B cell (primary cell): ENCODE measurements at regions not wholly inside any gene's neighbourhood (a gene's known extent, or its start where the extent isn't known, plus 50 kb on each side); places are given as distances from the start of the nearest gene placed in this dataset.

ENCODE experiments used
- ATAC-seq: fragments of 200-7000 bp; cut with Tn5 transposase; one replicate; pipeline ENCODE4 v1.10.0; 2021; ENCODE audit warnings: low read depth, mild to moderate bottlenecking, moderate number of reproducible peaks, moderate library complexity
- CTCF ChIA-PET: fragments of 350-600 bp; sonication (Branson Sonifier 250); formaldehyde crosslinking; loops from one replicate; lab custom pipeline; 2021; ENCODE audit warnings: antibody characterized with exemption, inconsistent platforms; lab: Charles Lee
- POLR2A ChIA-PET: fragments of 350-600 bp; sonication (Branson Sonifier 250); formaldehyde crosslinking; loops from one replicate; lab custom pipeline; 2021; ENCODE audit warnings: antibody characterized with exemption; lab: Charles Lee
- DNase-seq: peaks from one replicate; pipeline ENCODE4 v3.0.0; 2013
- H2AFZ ChIP-seq: 2 replicates; pipeline ENCODE4 v1.6.1; 2012; ENCODE audit warnings: mild to moderate bottlenecking, low read depth, low read length; ENCODE audit not compliant: insufficient read depth, poor library complexity, severe bottlenecking
- H3K27ac ChIP-seq, 2 donors: 1 replicate in 1 of 2; 2 replicates in 1 of 2; pipeline ENCODE4 v1.5.1; 2012 to 2013; ENCODE audit warnings: low read length in 2 of 2, mild to moderate bottlenecking in 2 of 2, moderate library complexity in 1 of 2
- H3K27me3 ChIP-seq, 4 experiments: fragments of 200-600 bp in 1 of 4; sonication (generic) in 1 of 4; replicated peaks in 1 of 4; 1 replicate in 2 of 4; 2 replicates in 2 of 4; pipeline versions ENCODE4 v1.6.1 to v1.7.0; 2013 to 2016; ENCODE audit warnings: low read length in 3 of 4, mild to moderate bottlenecking in 2 of 4, mixed read lengths in 1 of 4, moderate library complexity in 1 of 4; ENCODE audit not compliant: insufficient read depth in 4 of 4, control insufficient read depth in 3 of 4; ENCODE audit errors: control extremely low read depth in 1 of 4
- H3K36me3 ChIP-seq, 2 experiments: replicated peaks in 1 of 2; 1 replicate in 1 of 2; 2 replicates in 1 of 2; pipeline versions ENCODE4 v1.6.1 to v1.7.1; 2013; ENCODE audit warnings: low read length in 1 of 2; ENCODE audit not compliant: insufficient read depth in 2 of 2, control insufficient read depth in 1 of 2; ENCODE audit errors: control extremely low read depth in 1 of 2, extremely low read depth in 1 of 2
- H3K4me1 ChIP-seq, 2 donors: fragments of 200-600 bp in 1 of 2; sonication (generic) in 1 of 2; 1 replicate in 1 of 2; 2 replicates in 1 of 2; pipeline versions ENCODE4 v1.5.1 to v1.6.1; 2013 to 2017; ENCODE audit warnings: low read length in 2 of 2; ENCODE audit not compliant: control insufficient read depth in 2 of 2, insufficient read depth in 2 of 2
- H3K4me2 ChIP-seq: replicated peaks from 2 replicates; pipeline ENCODE3; 2012; ENCODE audit warnings: mild to moderate bottlenecking, low read depth, low read length; ENCODE audit not compliant: poor library complexity, severe bottlenecking
- H3K4me3 ChIP-seq, 5 experiments: fragments of 200-600 bp in 1 of 5; sonication (generic) in 1 of 5; 1 replicate in 3 of 5; 2 replicates in 2 of 5; pipeline versions ENCODE4 v1.5.1 to v1.7.0; 2011 to 2016; ENCODE audit warnings: low read length in 4 of 5, mild to moderate bottlenecking in 4 of 5, low read depth in 2 of 5, control low read depth in 1 of 5, moderate library complexity in 1 of 5; ENCODE audit not compliant: insufficient read depth in 1 of 5; ENCODE audit errors: control extremely low read depth in 1 of 5, extremely low read depth in 1 of 5
- H3K79me2 ChIP-seq: fragments of 200-600 bp; sonication (generic); one replicate; pipeline ENCODE4 v1.6.0; 2016; ENCODE audit warnings: low read length; ENCODE audit not compliant: control insufficient read depth, insufficient read depth
- H3K9ac ChIP-seq: fragments of 200-600 bp; sonication (generic); 2 replicates; pipeline ENCODE4 v1.6.1; 2017; ENCODE audit warnings: mild to moderate bottlenecking, low read length, moderate library complexity
- H3K9me3 ChIP-seq, 3 donors: one replicate each; pipeline versions ENCODE4 v1.6.1 to v1.7.1; 2013; ENCODE audit warnings: low read length in 2 of 3; ENCODE audit not compliant: control insufficient read depth in 2 of 3, insufficient read depth in 1 of 3; ENCODE audit errors: control extremely low read depth in 1 of 3
- H4K20me1 ChIP-seq: 2 replicates; pipeline ENCODE4 v1.6.0; 2012; ENCODE audit warnings: mild to moderate bottlenecking, low read length; ENCODE audit not compliant: insufficient read depth, control insufficient read depth, poor library complexity, severe bottlenecking
- H3K27ac Mint-ChIP-seq: one replicate; pipeline ENCODE4 v1.8.0; 2021; ENCODE audit warnings: mixed read lengths
- H3K27me3 Mint-ChIP-seq: one replicate; pipeline ENCODE4 v1.8.0; 2021; ENCODE audit warnings: mixed read lengths
- H3K4me1 Mint-ChIP-seq: one replicate; pipeline ENCODE4 v1.8.0; 2021; ENCODE audit warnings: mixed read lengths
- H3K4me3 Mint-ChIP-seq: one replicate; pipeline ENCODE4 v1.8.0; 2021; ENCODE audit warnings: mixed read lengths
- H3K9me3 Mint-ChIP-seq: one replicate; pipeline ENCODE4 v1.8.0; 2022; ENCODE audit warnings: mixed read lengths; ENCODE audit not compliant: insufficient read depth
- CTCF ChIP-seq: fragments of 200-600 bp; IDR thresholded peaks from one replicate; pipeline ENCODE4 v1.8.0; 2022; ENCODE audit warnings: antibody characterized with exemption, mild to moderate bottlenecking
- EZH2 ChIP-seq: IDR thresholded peaks from 2 replicates; pipeline ENCODE4 v1.6.1; 2012; ENCODE audit warnings: borderline replicate concordance, low read depth, mild to moderate bottlenecking, moderate library complexity, low read length; ENCODE audit not compliant: insufficient read depth, poor library complexity, severe bottlenecking
- WGBS: methylation state at CpG from one replicate; pipeline ENCODE4 v1.1.5; 2013; ENCODE audit warnings: missing lambda C conversion rate; ENCODE audit not compliant: insufficient coverage; 5-methylcytosine and 5-hydroxymethylcytosine counted together
- intact Hi-C: fragments of 100-400 bp; cut with micrococcal nuclease; formaldehyde crosslinking; loops from one replicate; pipeline ENCODE4 v1.10.0; 2022

GRCh38 chr2:76019128-76019527 is 308.4 kb upstream of the GCFC2 start:
- H3K4me1 Mint-ChIP-seq = no peaks in the 10 kb centered on the region
- TF ChIP-seq EZH2 (no peak), CTCF (no peak)
- CTCF ChIA-PET = no interaction called here
- H3K27me3 Mint-ChIP-seq = no peaks in the 10 kb centered on the region
- H3K36me3 ChIP-seq = no peaks in the 10 kb centered on the region
- intact Hi-C loops = no loop called here
- 40% methylated on average over 1 of the region's 2 CpGs for WGBS
- no peak overlapping the region for H2AFZ ChIP-seq
- H3K27me3 ChIP-seq = no peaks in the 10 kb centered on the region
- no peak overlapping the region for H3K9ac ChIP-seq
- H3K4me2 ChIP-seq = no peak overlapping the region
- no peak overlapping the region for H3K4me3 Mint-ChIP-seq
- no peaks in the 10 kb centered on the region for H4K20me1 ChIP-seq
- no peak for DNase-seq
- no peaks in the 10 kb centered on the region for H3K79me2 ChIP-seq
- POLR2A ChIA-PET = no interaction called here
- ATAC-seq = no peak
- no peaks in the 10 kb centered on the region for H3K4me1 ChIP-seq
- no peak overlapping the region for H3K27ac ChIP-seq
- no peak overlapping the region for H3K27ac Mint-ChIP-seq
- H3K9me3 Mint-ChIP-seq = peaks cover 3% of the 10 kb centered on the region
- H3K9me3 ChIP-seq = peaks cover 0 to 3% (median 0%) of the 10 kb centered on the region in 3 donors
- H3K4me3 ChIP-seq = no peak overlapping the region

GRCh38 chr2:76009484-76009883 is 298.8 kb upstream of the GCFC2 start:
- Mint-ChIP-seq H3K27me3 (no peaks in the 10 kb centered on the region), H3K9me3 (no peaks in the 10 kb centered on the region), H3K4me1 (no peaks in the 10 kb centered on the region), H3K4me3 (no peak overlapping the region), H3K27ac (no peak overlapping the region)
- intact Hi-C loops = no loop called here
- no peaks in the 10 kb centered on the region for H3K27me3 ChIP-seq
- DNase-seq = no peak
- ATAC-seq = no peak
- no peaks in the 10 kb centered on the region for H3K79me2 ChIP-seq
- H2AFZ ChIP-seq = no peak overlapping the region
- no peaks in the 10 kb centered on the region for H3K36me3 ChIP-seq
- no peaks in the 10 kb centered on the region for H4K20me1 ChIP-seq
- H3K4me3 ChIP-seq = no peak overlapping the region
- WGBS = 90% methylated on average over 2 of the region's 2 CpGs
- no peaks in the 10 kb centered on the region for H3K4me1 ChIP-seq
- H3K27ac ChIP-seq = no peak overlapping the region
- H3K9ac ChIP-seq = no peak overlapping the region
- POLR2A ChIA-PET = no interaction called here
- no peak overlapping the region for H3K4me2 ChIP-seq
- no peak for TF ChIP-seq EZH2
- no peak for TF ChIP-seq CTCF
- CTCF ChIA-PET = no interaction called here
- H3K9me3 ChIP-seq = no peaks in the 10 kb centered on the region
